ENCODE measurements at regions not wholly inside any gene's neighbourhood (a gene's known extent, or its start where the extent isn't known, plus 50 kb on each side); places are given as distances from the start of the nearest gene placed in this dataset.

- no peak overlapping the region for H3K9ac ChIP-seq (ENCODE audit: low read length)
Observed at GRCh38 chrX:94722578-94722977, 1048.6 kb downstream of the FAM133A start.

GRCh38 chrX:94742772-94743171 lies 1068.8 kb downstream of the FAM133A start:
- H3K4me2 ChIP-seq (ENCODE audit: low read length) = no peak overlapping the region
- H4K8ac ChIP-seq (ENCODE audit: low read depth, low read length) = no peak overlapping the region
- no peak overlapping the region for H3K23ac ChIP-seq (ENCODE audit: low read length)
- no peak overlapping the region for H3K56ac ChIP-seq (ENCODE audit: low read length)
- H3K79me1 ChIP-seq (ENCODE audit: low read length) = no peaks in the 10 kb centered on the region
- WGBS (ENCODE audit: extremely low coverage, insufficient coverage, low lambda C conversion rate) = no CpG with 5 or more reads among the region's 3 CpGs
- no peak overlapping the region for H3K4ac ChIP-seq (ENCODE audit: low read depth, low read length)
- H3K9ac ChIP-seq (ENCODE audit: low read length) = no peak overlapping the region
- no peak overlapping the region for H2BK5ac ChIP-seq (ENCODE audit: low read length)
- H3K27me3 ChIP-seq (ENCODE audit: insufficient read depth, low read length, poor library complexity) = no peaks in the 10 kb centered on the region
- H3K27ac ChIP-seq (ENCODE audit: low read depth, low read length) = no peak overlapping the region
- H2BK120ac ChIP-seq (ENCODE audit: low read depth, low read length) = no peak overlapping the region
- H3K36me3 ChIP-seq (ENCODE audit: control insufficient read depth, insufficient read depth, low read length) = no peaks in the 10 kb centered on the region
- no peak overlapping the region for H2AK5ac ChIP-seq (ENCODE audit: low read length)
- no peak for DNase-seq
- H3K18ac ChIP-seq (ENCODE audit: low read length) = no peak overlapping the region
- H3K4me3 ChIP-seq (ENCODE audit: low read length) = no peak overlapping the region
- no peak overlapping the region for H4K5ac ChIP-seq (ENCODE audit: low read length)
- H3K4me1 ChIP-seq (ENCODE audit: control insufficient read depth, low read depth, low read length) = no peaks in the 10 kb centered on the region
- no peak overlapping the region for H2BK15ac ChIP-seq (replicated peaks; ENCODE audit: low read depth)
- H3K79me2 ChIP-seq (ENCODE audit: control insufficient read depth, insufficient read depth, low read length) = no peaks in the 10 kb centered on the region

More at GRCh38 chrX:94722578-94722977, 1048.6 kb downstream of the FAM133A start:
- no peak overlapping the region for H2BK5ac ChIP-seq (ENCODE audit: low read length)
- no peak overlapping the region for H2AK5ac ChIP-seq (ENCODE audit: low read length)
- H3K4me3 ChIP-seq (ENCODE audit: low read length) = no peak overlapping the region
- H4K5ac ChIP-seq (ENCODE audit: low read length) = no peak overlapping the region
- no peak overlapping the region for H3K18ac ChIP-seq (ENCODE audit: low read length)
- no peaks in the 10 kb centered on the region for H3K27me3 ChIP-seq (ENCODE audit: insufficient read depth, low read length, poor library complexity)
- no peak overlapping the region for H3K56ac ChIP-seq (ENCODE audit: low read length)
- H4K8ac ChIP-seq (ENCODE audit: low read depth, low read length) = no peak overlapping the region
- no peak overlapping the region for H2BK15ac ChIP-seq (replicated peaks; ENCODE audit: low read depth)
- H3K23ac ChIP-seq (ENCODE audit: low read length) = no peak overlapping the region
- H3K4ac ChIP-seq (ENCODE audit: low read depth, low read length) = no peak overlapping the region
- no peaks in the 10 kb centered on the region for H3K79me1 ChIP-seq (ENCODE audit: low read length)
- no peak for DNase-seq
- H3K4me1 ChIP-seq (ENCODE audit: control insufficient read depth, low read depth, low read length) = no peaks in the 10 kb centered on the region
- no CpG with 5 or more reads among the region's 3 CpGs for WGBS (ENCODE audit: extremely low coverage, insufficient coverage, low lambda C conversion rate)
- no peak overlapping the region for H3K27ac ChIP-seq (ENCODE audit: low read depth, low read length)
- H3K4me2 ChIP-seq (ENCODE audit: low read length) = no peak overlapping the region
- no peaks in the 10 kb centered on the region for H3K79me2 ChIP-seq (ENCODE audit: control insufficient read depth, insufficient read depth, low read length)
- H2BK120ac ChIP-seq (ENCODE audit: low read depth, low read length) = no peak overlapping the region
- no peaks in the 10 kb centered on the region for H3K36me3 ChIP-seq (ENCODE audit: control insufficient read depth, insufficient read depth, low read length)

GRCh38 chrX:94743478-94743877 lies 1069.5 kb downstream of the FAM133A start:
- DNase-seq = no peak
- no peaks in the 10 kb centered on the region for H3K36me3 ChIP-seq (ENCODE audit: control insufficient read depth, insufficient read depth, low read length)
- no peak overlapping the region for H3K4me3 ChIP-seq (ENCODE audit: low read length)

GRCh38 chrX:94744786-94745185 lies 1070.8 kb downstream of the FAM133A start:
- no peak overlapping the region for H3K4me3 ChIP-seq (ENCODE audit: low read length)
- no peak overlapping the region for H3K4me2 ChIP-seq (ENCODE audit: low read length)
- no peak overlapping the region for H3K18ac ChIP-seq (ENCODE audit: low read length)
- H4K5ac ChIP-seq (ENCODE audit: low read length) = no peak overlapping the region
- no peak overlapping the region for H3K4ac ChIP-seq (ENCODE audit: low read depth, low read length)
- WGBS (ENCODE audit: extremely low coverage, insufficient coverage, low lambda C conversion rate) = no CpG with 5 or more reads among the region's 3 CpGs
- H3K27me3 ChIP-seq (ENCODE audit: insufficient read depth, low read length, poor library complexity) = no peaks in the 10 kb centered on the region
- no peak overlapping the region for H4K8ac ChIP-seq (ENCODE audit: low read depth, low read length)
- H3K36me3 ChIP-seq (ENCODE audit: control insufficient read depth, insufficient read depth, low read length) = no peaks in the 10 kb centered on the region
- H2BK120ac ChIP-seq (ENCODE audit: low read depth, low read length) = no peak overlapping the region
- H3K79me2 ChIP-seq (ENCODE audit: control insufficient read depth, insufficient read depth, low read length) = no peaks in the 10 kb centered on the region
- no peak overlapping the region for H2BK15ac ChIP-seq (replicated peaks; ENCODE audit: low read depth)
- H2BK5ac ChIP-seq (ENCODE audit: low read length) = no peak overlapping the region
- DNase-seq = no peak
- H3K23ac ChIP-seq (ENCODE audit: low read length) = no peak overlapping the region
- no peak overlapping the region for H2AK5ac ChIP-seq (ENCODE audit: low read length)
- H3K4me1 ChIP-seq (ENCODE audit: control insufficient read depth, low read depth, low read length) = no peaks in the 10 kb centered on the region
- no peaks in the 10 kb centered on the region for H3K79me1 ChIP-seq (ENCODE audit: low read length)
- no peak overlapping the region for H3K27ac ChIP-seq (ENCODE audit: low read depth, low read length)
- no peak overlapping the region for H3K9ac ChIP-seq (ENCODE audit: low read length)
- no peak overlapping the region for H3K56ac ChIP-seq (ENCODE audit: low read length)

More at GRCh38 chrX:94743478-94743877, 1069.5 kb downstream of the FAM133A start:
- Histone ChIP-seq H3K56ac (ENCODE audit: low read length) (no peak overlapping the region), H3K79me1 (ENCODE audit: low read length) (no peaks in the 10 kb centered on the region), H2AK5ac (ENCODE audit: low read length) (no peak overlapping the region), H3K79me2 (ENCODE audit: control insufficient read depth, insufficient read depth, low read length) (no peaks in the 10 kb centered on the region), H2BK120ac (ENCODE audit: low read depth, low read length) (no peak overlapping the region), H3K23ac (ENCODE audit: low read length) (no peak overlapping the region), H3K18ac (ENCODE audit: low read length) (no peak overlapping the region), H2BK5ac (ENCODE audit: low read length) (no peak overlapping the region), H2BK15ac (replicated peaks; ENCODE audit: low read depth) (no peak overlapping the region), H3K9ac (ENCODE audit: low read length) (no peak overlapping the region), H3K4me2 (ENCODE audit: low read length) (no peak overlapping the region), H3K4me1 (ENCODE audit: control insufficient read depth, low read depth, low read length) (no peaks in the 10 kb centered on the region), H3K4ac (ENCODE audit: low read depth, low read length) (no peak overlapping the region), H4K8ac (ENCODE audit: low read depth, low read length) (no peak overlapping the region), H4K5ac (ENCODE audit: low read length) (no peak overlapping the region), H3K27ac (ENCODE audit: low read depth, low read length) (no peak overlapping the region), H3K27me3 (ENCODE audit: insufficient read depth, low read length, poor library complexity) (no peaks in the 10 kb centered on the region)

GRCh38 chrX:94751611-94752010 lies 1077.6 kb downstream of the FAM133A start:
- Histone ChIP-seq H4K8ac (ENCODE audit: low read depth, low read length) (no peak overlapping the region), H2BK15ac (replicated peaks; ENCODE audit: low read depth) (no peak overlapping the region), H3K79me2 (ENCODE audit: control insufficient read depth, insufficient read depth, low read length) (no peaks in the 10 kb centered on the region), H3K36me3 (ENCODE audit: control insufficient read depth, insufficient read depth, low read length) (no peaks in the 10 kb centered on the region), H3K79me1 (ENCODE audit: low read length) (no peaks in the 10 kb centered on the region), H3K27me3 (ENCODE audit: insufficient read depth, low read length, poor library complexity) (no peaks in the 10 kb centered on the region), H3K56ac (ENCODE audit: low read length) (peak overlapping the region; percentile 10), H3K9ac (ENCODE audit: low read length) (no peak overlapping the region), H3K27ac (ENCODE audit: low read depth, low read length) (no peak overlapping the region), H3K4me3 (ENCODE audit: low read length) (no peak overlapping the region), H4K5ac (ENCODE audit: low read length) (no peak overlapping the region), H2BK120ac (ENCODE audit: low read depth, low read length) (no peak overlapping the region), H3K4ac (ENCODE audit: low read depth, low read length) (no peak overlapping the region), H2BK5ac (ENCODE audit: low read length) (no peak overlapping the region), H3K4me1 (ENCODE audit: control insufficient read depth, low read depth, low read length) (no peaks in the 10 kb centered on the region), H3K4me2 (ENCODE audit: low read length) (no peak overlapping the region), H2AK5ac (ENCODE audit: low read length) (no peak overlapping the region), H3K23ac (ENCODE audit: low read length) (no peak overlapping the region), H3K18ac (ENCODE audit: low read length) (no peak overlapping the region)
- peak; percentile 56 for DNase-seq

GRCh38 chrX:94752434-94753169 lies 1078.6 kb downstream of the FAM133A start:
- Histone ChIP-seq H3K4me1 (ENCODE audit: control insufficient read depth, low read depth, low read length) (no peaks in the 10 kb centered on the region), H3K9ac (ENCODE audit: low read length) (no peak overlapping the region), H3K4me2 (ENCODE audit: low read length) (no peak overlapping the region), H4K5ac (ENCODE audit: low read length) (no peak overlapping the region), H2BK120ac (ENCODE audit: low read depth, low read length) (no peak overlapping the region), H3K4ac (ENCODE audit: low read depth, low read length) (no peak overlapping the region), H3K79me1 (ENCODE audit: low read length) (no peaks in the 10 kb centered on the region), H4K8ac (ENCODE audit: low read depth, low read length) (no peak overlapping the region), H3K27ac (ENCODE audit: low read depth, low read length) (no peak overlapping the region), H3K36me3 (ENCODE audit: control insufficient read depth, insufficient read depth, low read length) (no peaks in the 10 kb centered on the region), H3K56ac (ENCODE audit: low read length) (no peak overlapping the region), H3K23ac (ENCODE audit: low read length) (no peak overlapping the region), H2BK5ac (ENCODE audit: low read length) (no peak overlapping the region), H3K27me3 (ENCODE audit: insufficient read depth, low read length, poor library complexity) (no peaks in the 10 kb centered on the region), H3K79me2 (ENCODE audit: control insufficient read depth, insufficient read depth, low read length) (no peaks in the 10 kb centered on the region), H2AK5ac (ENCODE audit: low read length) (no peak overlapping the region), H3K4me3 (ENCODE audit: low read length) (no peak overlapping the region), H3K18ac (ENCODE audit: low read length) (no peak overlapping the region), H2BK15ac (replicated peaks; ENCODE audit: low read depth) (no peak overlapping the region)
- no CpG with 5 or more reads among the region's 3 CpGs for WGBS (ENCODE audit: extremely low coverage, insufficient coverage, low lambda C conversion rate)
- DNase-seq = no peak
